GM15510 (cell line): ENCODE measurements at regions not wholly inside any gene's neighbourhood (a gene's known extent, or its start where the extent isn't known, plus 50 kb on each side); places are given as distances from the start of the nearest gene placed in this dataset.

Source experiments
- POLR2A ChIP-seq: IDR thresholded peaks from 3 replicates; pipeline ENCODE4 v1.6.1; 2011; ENCODE audit warnings: borderline replicate concordance; ENCODE audit not compliant: insufficient read length; ENCODE audit errors: extremely low read depth

GRCh38 chr2:121152861-121153260 lies 132.1 kb downstream of the TFCP2L1 start:
- no peak for TF ChIP-seq POLR2A

DNA sequence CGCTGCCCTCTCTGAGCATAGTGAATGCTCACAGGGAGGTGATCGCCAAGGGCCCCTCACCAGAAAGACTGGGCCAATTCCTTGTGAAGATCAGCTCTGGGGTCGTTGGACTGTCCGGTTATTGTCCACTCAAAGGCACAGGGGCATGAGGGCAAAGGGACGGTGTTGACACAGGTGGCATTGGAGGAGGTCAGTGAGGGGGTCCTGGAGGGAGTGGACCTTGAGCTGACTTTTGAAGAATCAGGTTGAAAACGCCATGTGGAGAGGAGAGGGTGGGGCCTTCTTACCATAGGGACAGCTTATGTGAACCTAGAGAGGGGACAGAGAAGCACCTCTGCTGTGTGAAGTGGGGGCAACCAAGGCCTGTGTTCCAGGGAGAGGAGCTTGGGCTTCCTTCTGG lies 131.5 kb downstream of the TFCP2L1 start:
- no peak for TF ChIP-seq POLR2A

DNA sequence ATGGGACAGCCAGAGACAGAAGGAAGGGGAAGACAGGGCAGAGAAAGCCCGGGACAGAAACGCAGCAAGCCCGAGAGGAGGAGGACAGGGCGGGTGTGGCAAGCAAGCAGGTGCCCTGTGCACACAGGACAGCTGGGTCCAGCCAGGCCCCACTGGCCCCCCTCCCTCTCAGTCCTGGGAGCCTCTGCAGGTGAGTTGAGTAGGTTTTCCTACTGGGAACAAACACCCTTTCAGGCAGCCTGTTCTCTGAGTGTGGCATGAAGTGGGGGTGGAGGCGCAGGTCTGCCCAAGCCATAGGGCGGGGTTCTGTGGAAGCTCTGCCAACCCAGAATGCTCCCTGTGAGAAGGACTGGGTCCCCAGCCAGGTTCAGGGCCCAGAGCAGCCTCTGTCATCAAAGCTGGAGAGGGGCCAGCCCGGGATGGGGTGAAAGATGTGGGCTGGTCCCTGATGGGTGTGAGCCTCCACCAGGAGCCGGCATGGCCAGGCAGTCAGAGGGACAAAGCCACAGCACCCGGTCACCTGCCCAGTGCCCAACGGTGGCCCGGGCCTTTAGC lies 129.4 kb downstream of the TFCP2L1 start:
- no peak for TF ChIP-seq POLR2A

GRCh38 chr2:121159291-121160071 lies 125.5 kb downstream of the TFCP2L1 start:
- no peak for TF ChIP-seq POLR2A

DNA sequence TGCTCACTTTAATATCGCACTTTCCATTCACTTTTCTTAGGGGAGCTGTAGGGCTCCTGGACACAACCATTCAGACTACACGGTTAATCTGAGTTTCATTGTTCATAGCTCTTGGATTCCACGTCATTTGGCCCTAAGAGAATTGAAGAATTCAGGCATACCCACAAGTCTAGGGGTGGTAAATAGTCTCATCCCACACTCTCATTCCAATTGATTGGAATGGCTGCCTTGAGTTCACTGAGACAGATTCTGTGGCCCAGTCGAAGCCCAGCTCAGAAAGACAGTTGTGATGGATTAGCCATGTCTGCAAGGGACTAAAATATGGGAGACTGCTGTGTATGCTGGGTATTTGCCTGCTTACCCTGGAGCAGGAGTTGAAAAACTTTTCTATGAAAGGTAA lies 124.6 kb downstream of the TFCP2L1 start:
- no peak for TF ChIP-seq POLR2A

GRCh38 chr2:121161272-121161671 lies 123.7 kb downstream of the TFCP2L1 start:
- no peak for TF ChIP-seq POLR2A

GRCh38 chr2:121162893-121163292 lies 122.1 kb downstream of the TFCP2L1 start:
- no peak for TF ChIP-seq POLR2A

DNA sequence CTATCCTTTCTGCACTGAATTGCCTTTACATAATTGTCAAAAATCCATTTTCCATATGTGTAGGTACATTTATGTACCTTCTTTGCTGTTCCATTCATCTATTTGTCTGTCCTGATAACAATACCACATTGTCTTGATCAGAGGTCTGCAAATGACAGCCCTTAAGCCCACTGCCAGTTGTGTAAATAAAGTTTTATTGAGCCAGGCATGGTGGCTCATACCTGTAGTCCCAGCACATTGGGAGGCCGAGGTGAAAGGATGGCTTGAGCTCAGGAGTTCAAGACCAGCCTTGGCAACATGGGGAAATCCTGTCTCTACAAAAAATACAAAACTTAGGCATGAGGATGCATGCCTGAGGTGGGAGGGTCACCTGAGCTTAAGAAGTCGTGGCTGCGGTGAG lies 121.0 kb downstream of the TFCP2L1 start:
- TF ChIP-seq POLR2A = no peak

- TF ChIP-seq POLR2A = no peak
Measured at GRCh38 chr2:121165038-121165542, 119.9 kb downstream of the TFCP2L1 start.
